HG03066 (cell line): ENCODE measurements at regions not wholly inside any gene's neighbourhood (a gene's known extent, or its start where the extent isn't known, plus 50 kb on each side); places are given as distances from the start of the nearest gene placed in this dataset.

Experiments
- ATAC-seq: cut with Tn5 transposase; IDR thresholded peaks from one replicate; pipeline ENCODE4 v1.9.1; 2021; ENCODE audit warnings: low read depth; ENCODE audit not compliant: unreplicated experiment

DNA sequence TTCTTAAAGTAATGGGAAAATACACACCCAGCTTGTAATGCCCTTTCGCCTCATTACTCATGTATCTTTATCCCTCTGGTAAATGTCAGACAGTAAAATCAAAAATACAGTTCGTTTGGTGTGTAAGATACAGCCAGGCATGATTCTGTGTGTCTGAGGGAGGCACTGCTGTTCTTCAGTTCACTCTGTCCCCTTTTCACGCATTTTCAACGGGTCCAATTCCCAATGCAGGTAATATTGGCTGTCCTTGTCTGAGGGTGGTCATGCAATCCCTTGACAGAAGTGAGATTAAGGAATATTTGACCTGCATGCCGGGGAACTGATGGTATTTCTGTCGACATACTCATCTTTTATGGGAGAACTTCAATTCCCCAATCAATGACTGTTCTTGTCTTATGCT is 587.2 kb upstream of the NXPH2 start:
- ATAC-seq: no peak

DNA sequence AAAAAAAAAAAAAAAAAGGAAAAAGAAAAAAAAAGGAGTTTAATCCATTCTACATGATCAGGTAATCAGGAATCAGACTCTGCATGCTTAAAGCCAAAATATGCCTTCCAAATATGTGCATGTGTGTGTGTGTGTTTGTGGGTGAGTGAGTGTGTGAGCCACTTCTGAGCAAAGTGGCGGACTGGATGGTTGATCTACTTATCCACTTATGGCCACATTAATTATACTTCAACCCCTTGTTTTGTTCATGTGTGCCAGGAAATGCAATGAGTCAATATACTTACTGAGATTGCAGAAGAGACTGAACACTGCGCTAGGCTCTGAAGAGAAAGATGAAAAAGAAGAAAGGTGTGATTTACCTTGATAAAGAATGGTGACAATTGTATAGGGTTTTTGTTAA is 586.5 kb upstream of the NXPH2 start:
- ATAC-seq: no peak

DNA sequence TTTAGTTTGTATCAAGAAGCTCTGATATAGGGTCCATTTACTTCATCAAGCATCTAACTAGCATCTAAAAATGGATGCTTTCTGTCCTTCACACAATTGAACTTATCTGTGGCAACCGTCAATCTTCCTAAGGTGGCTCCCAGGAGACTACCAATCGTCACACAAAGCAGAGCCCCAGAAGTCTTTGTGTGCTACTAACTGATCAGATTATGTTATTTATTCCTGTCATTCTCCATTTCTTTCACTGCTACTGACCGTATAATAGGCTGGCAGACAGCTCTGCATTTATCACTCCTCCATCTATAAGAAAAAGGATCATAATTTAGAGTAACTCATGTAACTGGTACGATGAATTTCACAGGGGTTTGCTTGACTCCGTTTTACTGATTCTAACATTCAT is 585.0 kb upstream of the NXPH2 start:
- ATAC-seq: no peak

DNA sequence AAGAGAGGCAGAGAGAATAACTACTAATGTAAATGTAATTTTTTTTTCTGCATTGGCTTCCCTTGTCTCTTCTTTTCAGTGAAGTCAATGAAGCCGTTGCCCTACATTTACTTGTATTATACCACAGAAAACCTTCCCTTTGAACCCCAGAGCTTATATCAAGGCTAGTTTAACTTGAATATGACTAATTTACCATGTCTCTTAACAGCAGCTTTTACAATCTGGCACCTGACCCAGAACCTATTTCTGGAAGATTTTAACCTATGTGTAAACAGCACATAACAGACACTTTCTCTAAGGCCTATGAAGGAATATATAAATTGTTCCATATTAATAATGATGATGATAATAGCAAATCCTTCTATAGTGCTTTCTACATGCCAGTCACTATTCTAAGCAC is 580.5 kb upstream of the NXPH2 start:
- no peak for ATAC-seq

DNA sequence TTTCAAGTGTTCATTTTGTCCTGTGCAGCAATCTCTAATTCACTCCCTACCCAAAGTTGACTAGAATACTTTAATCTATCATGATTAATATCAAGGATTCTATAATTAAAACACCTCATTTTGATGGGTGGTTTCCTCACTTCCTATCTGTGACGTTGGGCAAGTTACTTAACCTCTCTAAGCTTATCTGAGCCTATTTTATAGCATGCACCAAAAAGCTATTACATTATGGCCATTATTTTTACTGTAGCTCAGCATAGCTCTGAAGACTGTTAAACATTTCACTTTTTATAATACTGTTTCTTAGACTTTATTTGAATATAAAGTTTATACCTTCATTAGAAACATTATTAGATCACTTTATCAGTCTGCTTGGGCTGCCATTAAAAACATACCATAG is 579.6 kb upstream of the NXPH2 start:
- no peak for ATAC-seq

DNA sequence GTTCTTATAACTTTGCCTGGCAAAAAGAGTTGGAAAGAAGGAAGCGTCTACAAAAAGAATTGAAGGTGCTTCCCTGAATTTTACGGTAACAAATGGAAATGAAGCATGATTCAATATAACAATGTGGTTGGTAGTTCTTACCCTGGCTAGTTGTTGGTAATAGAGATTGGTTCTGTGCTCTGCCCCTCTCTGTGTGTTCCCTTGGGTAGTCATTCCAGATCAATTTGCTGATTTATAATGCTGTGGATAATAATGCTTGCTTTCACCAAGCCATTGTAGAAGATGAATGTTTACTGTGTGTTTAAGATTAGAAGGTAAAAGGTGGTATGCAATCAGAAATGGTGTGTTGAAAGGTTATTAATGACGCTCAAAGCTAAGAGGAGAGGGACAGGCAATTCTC is 577.8 kb upstream of the NXPH2 start:
- no peak for ATAC-seq

DNA sequence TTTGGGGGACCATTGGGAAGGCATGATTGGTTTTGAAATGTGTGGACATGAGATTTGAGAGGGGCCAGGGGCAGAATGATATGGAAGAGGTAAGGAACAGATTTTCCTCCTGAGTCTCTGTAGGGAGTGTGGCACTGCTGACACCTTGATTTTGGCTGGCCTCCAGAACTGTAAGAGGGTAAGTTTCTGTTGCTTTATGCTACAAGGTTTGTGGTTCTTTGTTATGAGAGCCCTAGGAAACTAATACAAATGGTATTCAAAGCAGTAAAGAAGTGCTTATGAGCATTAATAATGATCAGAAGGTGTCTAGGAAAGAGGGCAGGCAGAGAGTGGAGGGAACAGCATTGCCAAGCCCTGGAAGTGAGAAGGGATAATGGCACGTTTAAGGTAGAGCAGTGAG is 574.3 kb upstream of the NXPH2 start:
- no peak for ATAC-seq

DNA sequence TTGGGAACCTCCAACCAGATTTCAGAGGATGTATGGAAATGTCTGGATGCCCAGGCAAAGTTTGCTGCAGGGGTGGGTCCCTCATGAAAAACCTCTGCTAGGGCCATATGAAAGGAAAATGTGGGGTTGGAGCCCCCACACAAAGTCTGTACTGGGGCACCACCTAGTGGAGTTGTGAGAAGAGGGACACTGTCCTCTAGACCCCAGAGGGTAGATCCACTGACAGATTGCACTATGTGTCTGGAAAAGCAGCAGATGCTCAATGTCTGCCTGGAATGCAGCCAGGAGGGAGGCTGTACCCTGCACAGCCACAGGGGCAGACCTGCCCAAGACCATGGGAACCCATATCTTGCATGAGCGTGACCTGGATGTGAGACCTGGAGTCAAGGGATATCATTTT is 573.7 kb upstream of the NXPH2 start:
- ATAC-seq: no peak

DNA sequence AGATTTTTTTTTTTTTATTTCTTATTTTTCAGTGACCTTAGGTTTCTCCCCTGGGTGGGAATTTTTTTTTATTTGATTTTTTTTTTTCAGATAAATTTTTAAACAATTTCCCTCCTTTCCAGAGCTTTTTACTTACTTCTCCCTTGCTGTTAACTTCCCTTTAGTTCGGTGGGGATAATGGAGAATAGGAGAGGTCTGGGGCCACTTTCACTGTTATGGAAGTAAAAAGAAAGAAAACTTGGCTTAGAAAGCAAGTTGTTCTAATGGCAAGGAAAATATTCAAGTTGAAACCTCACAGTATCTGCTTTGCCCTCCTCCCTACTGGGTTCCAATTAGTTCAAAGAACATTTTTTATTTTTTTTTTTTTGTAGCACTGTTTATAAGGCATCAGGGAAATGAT is 537.1 kb upstream of the NXPH2 start:
- ATAC-seq: no peak

DNA sequence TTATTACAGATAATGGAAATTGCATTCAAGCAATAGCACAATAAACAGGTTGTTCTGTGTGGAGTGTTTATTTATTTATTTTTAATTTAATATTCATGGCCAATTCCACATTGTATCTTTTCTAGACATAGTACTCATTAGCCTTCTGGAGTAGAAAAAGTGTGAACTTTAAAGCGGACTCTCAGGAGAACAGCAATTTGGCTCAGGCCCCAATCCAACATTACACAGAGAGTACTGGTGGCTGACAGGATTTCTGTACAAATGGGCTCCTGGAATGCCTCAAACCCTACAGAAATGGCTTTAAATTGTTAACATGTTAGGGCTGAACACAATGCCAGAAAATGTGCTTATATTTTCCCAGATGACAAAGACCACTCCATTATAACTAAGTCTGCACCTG is 533.9 kb upstream of the NXPH2 start:
- no peak for ATAC-seq

DNA sequence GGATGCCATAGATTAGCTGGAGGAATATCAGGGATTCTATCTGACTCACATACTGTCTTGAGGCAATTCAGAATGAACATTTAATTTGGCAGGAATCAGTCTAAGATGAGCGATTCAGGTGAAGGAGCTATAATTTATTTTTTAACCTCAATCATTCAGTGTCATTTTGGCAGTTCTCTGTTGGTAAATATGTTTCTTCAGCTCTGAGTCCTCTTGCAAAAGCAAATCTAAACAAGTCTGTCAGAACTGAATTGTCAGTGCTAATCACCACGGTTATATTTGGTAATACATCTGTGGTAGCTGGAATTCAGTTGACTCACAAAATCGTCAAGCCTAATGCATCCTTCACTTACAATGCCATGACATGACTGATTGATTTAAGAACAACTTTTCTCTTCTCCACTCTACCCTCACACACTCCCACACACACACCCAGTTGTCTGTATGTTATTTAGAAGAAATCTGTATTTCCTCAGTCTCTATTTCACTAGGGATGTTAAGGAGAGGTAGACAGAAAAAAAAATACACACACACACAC is 516.6 kb upstream of the NXPH2 start:
- no peak for ATAC-seq

DNA sequence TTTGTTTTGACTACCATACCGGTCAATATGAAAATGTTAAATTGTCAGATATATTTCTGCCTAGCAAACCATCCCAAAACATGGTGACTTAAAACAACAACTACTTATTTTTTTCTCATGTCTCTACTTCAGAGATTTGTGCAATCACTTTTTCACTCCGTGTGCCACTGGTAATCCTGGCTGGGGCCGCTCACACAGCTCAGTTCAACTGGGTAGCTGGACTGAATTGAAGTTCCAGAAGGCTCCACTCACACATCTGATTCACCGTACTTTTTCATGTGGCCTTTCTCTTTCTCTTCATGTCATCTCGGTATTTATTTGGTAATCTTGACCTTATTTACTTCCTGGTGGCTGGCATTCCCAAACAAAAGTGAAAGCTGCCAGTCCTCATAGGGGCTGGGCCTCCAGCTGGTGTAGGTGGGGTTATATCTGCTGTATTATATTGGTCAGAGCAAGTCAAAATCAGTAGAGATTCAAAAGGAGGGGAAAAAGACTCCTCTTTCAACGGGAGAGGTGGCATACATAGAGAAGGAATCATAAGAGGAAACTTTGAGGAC is 513.9 kb upstream of the NXPH2 start:
- no peak for ATAC-seq

DNA sequence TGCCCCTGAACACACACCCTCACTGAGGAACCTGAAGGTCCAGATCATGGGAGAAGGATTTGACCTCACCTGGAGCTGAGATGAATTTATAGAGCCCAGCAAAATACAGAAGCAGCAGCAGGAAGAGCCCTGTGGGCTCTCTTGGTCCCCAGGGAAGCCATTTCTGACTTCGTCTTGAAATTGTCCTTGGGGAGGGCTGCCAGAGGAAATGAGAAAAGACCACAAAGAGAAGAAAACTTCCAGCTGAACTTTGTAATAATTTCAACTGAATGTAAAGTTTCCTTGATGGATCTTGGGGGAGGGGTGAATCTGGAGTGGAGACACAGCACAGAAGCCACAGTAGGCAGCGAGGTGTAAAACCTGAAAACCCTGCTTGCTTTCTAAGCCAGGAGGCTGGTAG is 500.9 kb upstream of the NXPH2 start:
- ATAC-seq: no peak

DNA sequence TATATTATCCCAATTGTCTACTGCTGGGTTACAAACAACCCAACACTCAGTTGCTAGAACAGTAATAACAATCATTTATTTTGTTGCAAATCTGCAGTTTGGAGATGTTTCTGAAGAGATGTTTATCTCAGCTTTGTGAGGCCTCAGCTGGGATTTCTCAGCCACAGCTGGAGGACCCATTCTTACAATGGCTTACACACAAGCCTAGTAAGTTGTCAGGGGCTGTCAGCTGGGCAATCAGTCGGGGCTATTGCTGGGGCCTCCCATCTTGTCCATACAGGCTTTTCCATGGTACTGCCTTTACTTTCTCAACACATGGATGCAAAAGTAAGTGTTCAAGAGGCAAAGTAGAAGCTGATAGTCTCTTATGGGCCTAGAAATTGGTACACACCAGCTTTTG is 491.7 kb upstream of the NXPH2 start:
- ATAC-seq: no peak

DNA sequence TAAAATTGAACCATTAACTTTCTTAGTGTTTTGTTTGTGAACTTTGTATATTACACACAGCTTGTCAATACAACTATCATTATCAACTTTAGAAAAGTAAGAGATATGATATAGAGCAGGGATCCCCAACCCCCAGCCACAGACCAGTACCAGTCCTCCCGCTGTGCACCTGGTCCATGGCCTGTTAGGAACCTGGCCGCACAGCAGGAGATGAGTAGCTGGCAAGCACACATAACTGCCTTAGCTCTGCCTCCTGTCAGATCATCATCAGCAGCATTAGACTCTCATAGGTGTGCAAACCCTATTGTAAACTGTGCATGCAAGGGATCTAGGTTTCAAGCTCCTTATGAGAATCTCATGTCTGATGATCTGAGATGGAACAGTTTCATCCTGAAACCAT is 491.0 kb upstream of the NXPH2 start:
- ATAC-seq: no peak

DNA sequence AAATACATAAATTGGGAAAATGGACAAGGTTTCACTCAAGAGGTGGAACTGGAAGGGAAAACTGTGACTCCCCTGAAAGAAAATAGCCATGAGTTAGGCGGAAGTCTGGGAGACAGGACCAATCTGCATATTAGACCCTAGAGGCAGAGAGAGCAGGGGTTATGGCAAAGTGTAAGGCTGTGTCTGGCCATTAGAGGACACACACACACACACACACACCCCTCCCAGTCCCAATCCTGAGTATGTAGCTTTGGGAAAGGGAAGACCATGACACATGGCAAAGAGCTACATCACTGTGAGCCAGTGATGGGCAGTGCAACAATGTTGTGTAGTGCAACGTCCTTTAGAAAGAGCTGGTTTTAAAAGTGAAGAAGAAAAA is 479.9 kb upstream of the NXPH2 start:
- no peak for ATAC-seq

DNA sequence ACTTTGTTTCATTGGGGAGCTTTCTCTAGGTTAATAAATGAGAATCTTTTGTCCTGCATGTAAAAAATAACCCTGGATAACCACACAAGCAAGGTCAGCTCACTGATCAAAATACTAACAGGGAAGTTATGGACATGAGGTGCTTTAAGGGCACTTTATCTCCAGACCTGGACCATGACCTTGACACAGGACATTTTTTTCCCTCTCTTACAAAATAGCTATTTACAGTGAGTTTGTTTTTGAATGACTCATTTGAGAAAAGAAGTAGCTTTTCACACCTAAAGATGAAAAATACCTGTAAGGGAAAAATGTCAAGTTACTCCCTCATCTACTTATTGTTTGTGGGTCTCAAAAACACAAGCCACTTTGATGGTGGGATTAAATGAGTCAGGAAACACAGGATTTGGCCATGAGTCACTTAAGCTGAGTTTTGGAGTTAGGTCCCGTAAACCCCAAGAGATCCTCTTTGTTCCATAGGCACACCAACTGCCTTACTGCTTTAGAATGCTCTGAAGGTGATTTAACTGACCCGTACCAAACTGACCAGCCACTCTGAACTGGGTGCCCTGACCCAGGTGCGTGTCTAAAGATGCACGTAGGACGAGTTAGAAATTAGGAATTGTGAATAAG is 479.3 kb upstream of the NXPH2 start:
- no peak for ATAC-seq

DNA sequence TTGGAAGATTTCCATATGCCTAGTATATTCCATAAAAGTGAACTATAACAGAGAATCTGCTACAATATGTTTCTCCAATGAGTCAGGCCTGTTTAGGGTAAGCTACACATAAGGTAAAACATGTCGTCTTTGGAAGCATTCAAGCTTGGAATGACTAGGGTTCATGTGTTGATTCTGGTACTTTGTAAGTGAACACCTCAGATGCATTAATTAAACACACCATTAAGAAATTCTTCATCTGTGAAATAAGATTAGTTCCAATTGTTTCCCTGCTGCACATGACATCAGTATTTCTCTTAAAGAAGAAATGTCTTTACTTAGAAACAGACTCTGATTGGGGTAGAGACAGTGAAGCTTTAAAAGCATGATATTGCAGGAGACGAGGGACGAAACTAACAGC is 461.1 kb upstream of the NXPH2 start:
- ATAC-seq: no peak

DNA sequence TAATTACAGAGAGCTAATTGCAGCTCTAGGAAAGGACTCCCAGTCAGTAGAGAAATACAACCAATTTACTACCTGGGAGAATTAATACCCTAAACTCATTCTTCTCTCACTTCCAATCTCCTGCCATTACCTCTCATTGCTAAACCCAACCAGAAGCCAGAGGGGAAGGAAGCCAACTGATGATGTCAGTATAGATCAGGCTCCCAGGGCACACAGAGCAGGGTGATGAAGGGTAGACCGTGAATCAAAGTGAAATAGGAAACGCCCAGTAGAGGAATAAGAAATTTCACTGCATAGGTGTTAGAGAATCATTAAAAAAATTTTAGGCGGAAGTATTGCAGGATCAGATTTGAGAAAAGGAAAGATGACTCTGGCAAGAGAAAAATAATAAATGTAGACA is 456.8 kb upstream of the NXPH2 start:
- no peak for ATAC-seq

DNA sequence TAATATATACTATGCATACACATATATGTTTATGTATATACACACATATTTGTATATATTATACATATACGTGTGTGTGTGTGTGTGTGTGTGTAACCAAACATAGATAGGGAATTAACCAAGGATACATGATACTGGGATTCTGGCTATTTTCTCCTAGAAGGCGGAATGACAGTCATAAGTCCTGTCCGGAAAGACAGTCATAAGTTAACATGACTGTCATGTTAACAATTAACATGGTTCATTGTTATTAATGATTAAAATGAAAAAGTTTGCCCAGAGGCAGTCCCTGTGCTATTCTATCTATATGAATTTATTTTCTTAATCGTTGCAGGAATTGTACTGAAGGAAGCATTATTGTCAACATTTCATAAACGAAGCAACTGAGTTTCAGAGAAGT is 450.7 kb upstream of the NXPH2 start:
- no peak for ATAC-seq

DNA sequence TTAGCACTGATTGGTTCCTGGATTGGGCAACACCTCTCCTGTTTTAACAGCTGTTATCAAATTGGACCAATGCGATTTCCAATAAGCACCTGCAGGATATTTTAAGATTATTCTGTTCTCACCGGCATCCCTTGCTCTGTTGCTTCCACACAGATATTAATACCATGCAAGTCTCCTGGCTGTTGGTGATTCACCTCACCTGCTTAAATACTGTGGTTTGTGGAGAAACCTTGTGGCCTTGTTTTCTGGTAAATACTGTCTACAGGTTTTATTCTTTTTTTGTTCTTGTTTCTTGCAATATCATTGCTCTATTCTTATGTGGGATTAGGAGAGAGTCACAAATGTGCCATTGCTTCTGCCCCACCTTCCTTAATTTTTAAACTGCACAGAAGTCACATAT is 448.1 kb upstream of the NXPH2 start:
- no peak for ATAC-seq

DNA sequence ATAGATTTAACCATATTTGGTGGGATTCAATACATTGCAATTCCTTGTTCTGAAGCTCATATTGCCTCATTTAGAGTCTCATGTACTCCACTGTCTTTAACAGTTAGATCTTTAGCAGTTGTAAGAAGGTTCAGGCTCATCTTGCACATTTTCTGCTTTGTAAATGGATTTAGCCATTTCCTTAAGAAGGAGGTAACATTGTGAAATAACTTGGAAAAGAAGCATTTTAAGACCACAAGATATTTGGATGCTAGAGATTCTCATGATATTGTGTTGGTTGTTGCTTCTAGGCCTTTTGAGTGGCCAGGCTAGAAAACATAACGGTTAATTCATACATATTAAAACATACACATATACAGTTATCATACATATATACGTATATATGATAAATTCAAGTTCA is 445.8 kb upstream of the NXPH2 start:
- no peak for ATAC-seq

DNA sequence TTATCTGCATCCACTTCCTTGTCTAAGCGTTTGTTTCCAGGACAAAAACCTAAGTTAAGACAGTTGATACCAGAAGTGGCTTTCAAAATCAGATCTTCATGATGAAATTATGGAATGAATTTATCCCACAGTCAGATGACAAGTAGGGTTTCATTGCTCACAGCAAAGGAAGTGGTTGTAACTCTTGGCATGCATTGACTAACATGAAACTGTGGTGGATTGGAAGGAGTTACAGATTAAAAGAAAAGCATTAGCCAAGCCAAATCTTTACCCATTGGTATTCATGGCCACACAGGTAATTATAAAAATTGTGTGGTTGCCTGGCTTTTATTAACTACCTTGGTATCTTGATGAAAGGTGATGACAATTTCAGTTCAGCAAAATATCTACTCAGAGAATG is 438.0 kb upstream of the NXPH2 start:
- ATAC-seq: no peak
